ENCODE measurements at regions not wholly inside any gene's neighbourhood (a gene's known extent, or its start where the extent isn't known, plus 50 kb on each side); places are given as distances from the start of the nearest gene placed in this dataset.
"Not testable (repeated sequence)": the region's sequence is repeated elsewhere in the genome, so short reads cannot be mapped to it uniquely, and the experiment has no call there.

- DNase-seq (ENCODE audit: low read depth): no peak
- no peak overlapping the region for H3K4me3 ChIP-seq (ENCODE audit: low read depth, low read length)
- no peak for TF ChIP-seq CTCF (IDR thresholded peaks at IDR 0.05; ENCODE audit: insufficient read depth, low read depth, low read length, missing control alignments)
Observed at GRCh38 chr2:35820391-35820790, 535.2 kb upstream of the CRIM1 start.

- H3K4me3 ChIP-seq (ENCODE audit: low read depth, low read length): no peak overlapping the region
- DNase-seq (ENCODE audit: low read depth): no peak
- no peak for TF ChIP-seq CTCF (IDR thresholded peaks at IDR 0.05; ENCODE audit: insufficient read depth, low read depth, low read length, missing control alignments)
Observed at GRCh38 chr2:35819033-35819432, 536.5 kb upstream of the CRIM1 start.

- not testable (repeated sequence) for DNase-seq (ENCODE audit: low read depth); H3K4me3 ChIP-seq (ENCODE audit: low read depth, low read length)
Observed at GRCh38 chr2:35818359-35818758, 537.2 kb upstream of the CRIM1 start.

GRCh38 chr2:35814597-35814996 is 541.0 kb upstream of the CRIM1 start:
- DNase-seq (ENCODE audit: low read depth); H3K4me3 ChIP-seq (ENCODE audit: low read depth, low read length): not testable (repeated sequence)

GRCh38 chr2:35803126-35803525 is 552.5 kb upstream of the CRIM1 start:
- no peak overlapping the region for H3K4me3 ChIP-seq (ENCODE audit: low read depth, low read length)
- no peak for TF ChIP-seq CTCF (IDR thresholded peaks at IDR 0.05; ENCODE audit: insufficient read depth, low read depth, low read length, missing control alignments)
- DNase-seq (ENCODE audit: low read depth): no peak

- no peak overlapping the region for H3K4me3 ChIP-seq (ENCODE audit: low read depth, low read length)
- DNase-seq (ENCODE audit: low read depth): no peak
- no peak for TF ChIP-seq CTCF (IDR thresholded peaks at IDR 0.05; ENCODE audit: insufficient read depth, low read depth, low read length, missing control alignments)
Observed at GRCh38 chr2:35794796-35795450, 560.7 kb upstream of the CRIM1 start.

- no peak overlapping the region for H3K4me3 ChIP-seq (ENCODE audit: low read depth, low read length)
- TF ChIP-seq CTCF (IDR thresholded peaks at IDR 0.05; ENCODE audit: insufficient read depth, low read depth, low read length, missing control alignments): no peak
- DNase-seq (ENCODE audit: low read depth): no peak
Observed at GRCh38 chr2:35790292-35790691, 565.3 kb upstream of the CRIM1 start.

GRCh38 chr2:35788543-35788942 is 567.0 kb upstream of the CRIM1 start:
- no peak overlapping the region for H3K4me3 ChIP-seq (ENCODE audit: low read depth, low read length)
- no peak for DNase-seq (ENCODE audit: low read depth)
- TF ChIP-seq CTCF (IDR thresholded peaks at IDR 0.05; ENCODE audit: insufficient read depth, low read depth, low read length, missing control alignments): no peak

Measured in GM12865 (cell line).